Tibial nerve (tissue), 4 donors: ENCODE measurements at regions not wholly inside any gene's neighbourhood (a gene's known extent, or its start where the extent isn't known, plus 50 kb on each side); places are given as distances from the start of the nearest gene placed in this dataset.
"Not testable (repeated sequence)": the region's sequence is repeated elsewhere in the genome, so short reads cannot be mapped to it uniquely, and the experiment has no call there.

Source experiments
- DNase-seq, 2 donors: peaks; one replicate each; pipeline ENCODE4 v3.0.0-alpha.2; 2019; ENCODE audit warnings: low spot score in 2 of 2
- H3K27ac ChIP-seq, 4 donors: fragments of 200-600 bp; sonication (generic) in 3 of 4; one replicate each; pipeline ENCODE4 v1.5.1; 2017 to 2019; ENCODE audit warnings: mild to moderate bottlenecking in 1 of 4
- H3K27me3 ChIP-seq, 2 donors: fragments of 200-600 bp; sonication (generic) in 1 of 2; one replicate each; pipeline versions ENCODE4 v1.5.1 to v1.6.0; 2017 to 2019
- H3K36me3 ChIP-seq, 3 donors: fragments of 200-600 bp; sonication (generic); one replicate each; pipeline ENCODE4 v1.5.1; 2018 to 2019
- H3K4me1 ChIP-seq, 4 donors: fragments of 200-600 bp; sonication (generic) in 3 of 4; one replicate each; pipeline ENCODE4 v1.5.1; 2017 to 2019
- H3K4me3 ChIP-seq, 4 donors: fragments of 200-600 bp; sonication (generic) in 3 of 4; one replicate each; pipeline ENCODE4 v1.5.1; 2017 to 2019; ENCODE audit warnings: mild to moderate bottlenecking in 1 of 4, moderate library complexity in 1 of 4
- H3K9me3 ChIP-seq, 4 donors: fragments of 200-600 bp; sonication (generic) in 3 of 4; one replicate each; pipeline ENCODE4 v1.5.1; 2017 to 2019
- CTCF ChIP-seq, 5 experiments: fragments of 200-600 bp in 3 of 5; fragments of 450-650 bp in 2 of 5; sonication (generic) in 3 of 5; IDR thresholded peaks; one replicate each; pipeline ENCODE4 v1.5.1; 2016 to 2019; ENCODE audit warnings: antibody characterized with exemption in 5 of 5, mild to moderate bottlenecking in 3 of 5, moderate library complexity in 2 of 5
- EP300 ChIP-seq, 2 donors: sonication (generic); formaldehyde crosslinking; IDR thresholded peaks; one replicate each; pipeline ENCODE4 v1.6.1; 2017; ENCODE audit warnings: antibody characterized with exemption in 2 of 2, mild to moderate bottlenecking in 1 of 2
- POLR2A ChIP-seq, 2 donors: fragments of 450-650 bp; IDR thresholded peaks; one replicate each; pipeline ENCODE4 v1.6.1; 2017; ENCODE audit warnings: antibody characterized with exemption in 2 of 2, mild to moderate bottlenecking in 2 of 2, moderate library complexity in 2 of 2
- WGBS, 2 donors: methylation state at CpG; one replicate each; pipeline ENCODE4 v1.1.5; 2018; 5-methylcytosine and 5-hydroxymethylcytosine counted together

- 94% methylated on average over 22 to 24 of the region's 24 CpGs for WGBS, 2 donors
- DNase-seq, result no peak
- Histone ChIP-seq H3K4me1 (no peaks in the 10 kb centered on the region), H3K36me3 (no peaks in the 10 kb centered on the region), H3K4me3 (no peak overlapping the region), H3K27ac (no peak overlapping the region), H3K9me3 (no peaks in the 10 kb centered on the region), H3K27me3 (no peaks in the 10 kb centered on the region)
- TF ChIP-seq EP300 (IDR thresholded peaks at IDR 0.05), result no peak
- TF ChIP-seq CTCF (IDR thresholded peaks at IDR 0.05), result no peak
- TF ChIP-seq POLR2A (IDR thresholded peaks at IDR 0.05), result no peak
Observed at GRCh38 chr20:58575776-58576602, 60.8 kb upstream of the APCDD1L start.

GRCh38 chr20:58574469-58574868 lies 59.3 kb upstream of the APCDD1L start:
- no peaks in the 10 kb centered on the region for H3K27me3 ChIP-seq
- no peak overlapping the region for H3K27ac ChIP-seq
- H3K4me3 ChIP-seq, result no peak overlapping the region
- H3K4me1 ChIP-seq, result peaks cover 0 to 9% (median 0%) of the 10 kb centered on the region in 4 donors
- no peak for DNase-seq
- no peaks in the 10 kb centered on the region for H3K9me3 ChIP-seq
- WGBS, 2 donors, result 31 to 34% methylated on average over 1 of the region's 1 CpG
- TF ChIP-seq CTCF (IDR thresholded peaks at IDR 0.05) (no peak), EP300 (IDR thresholded peaks at IDR 0.05) (no peak), POLR2A (IDR thresholded peaks at IDR 0.05) (no peak)
- no peaks in the 10 kb centered on the region for H3K36me3 ChIP-seq

- H3K4me1 ChIP-seq, result peaks cover 0 to 9% (median 0%) of the 10 kb centered on the region in 4 donors
- H3K4me3 ChIP-seq, result no peak overlapping the region
- H3K27me3 ChIP-seq, result no peaks in the 10 kb centered on the region
- no peaks in the 10 kb centered on the region for H3K9me3 ChIP-seq
- TF ChIP-seq CTCF (IDR thresholded peaks at IDR 0.05), result no peak
- TF ChIP-seq EP300 (IDR thresholded peaks at IDR 0.05), result no peak
- no peak for TF ChIP-seq POLR2A (IDR thresholded peaks at IDR 0.05)
- WGBS, 2 donors, result 89 to 92% methylated on average over 4 of the region's 4 CpGs
- no peaks in the 10 kb centered on the region for H3K36me3 ChIP-seq
- no peak for DNase-seq
- H3K27ac ChIP-seq, result no peak overlapping the region
Observed at GRCh38 chr20:58573986-58574385, 58.8 kb upstream of the APCDD1L start.

- no peak overlapping the region for H3K4me3 ChIP-seq
- no peaks in the 10 kb centered on the region for H3K9me3 ChIP-seq
- peaks cover 0 to 9% (median 0%) of the 10 kb centered on the region in 4 donors for H3K4me1 ChIP-seq
- H3K27me3 ChIP-seq, result no peaks in the 10 kb centered on the region
- DNase-seq, result no peak
- TF ChIP-seq CTCF (IDR thresholded peaks at IDR 0.05), result no peak
- TF ChIP-seq EP300 (IDR thresholded peaks at IDR 0.05), result no peak
- no peak for TF ChIP-seq POLR2A (IDR thresholded peaks at IDR 0.05)
- no peak overlapping the region for H3K27ac ChIP-seq
- WGBS, 2 donors, result 89 to 94% methylated on average over 9 of the region's 9 CpGs
- no peaks in the 10 kb centered on the region for H3K36me3 ChIP-seq
Observed at GRCh38 chr20:58573257-58573656, 58.1 kb upstream of the APCDD1L start.

- not testable (repeated sequence) for DNase-seq, H3K9me3 ChIP-seq, H3K4me1 ChIP-seq, H3K4me3 ChIP-seq, H3K27me3 ChIP-seq, H3K27ac ChIP-seq, H3K36me3 ChIP-seq
- 77 to 79% methylated on average over 4 of the region's 4 CpGs for WGBS, 2 donors
Observed at GRCh38 chr20:58572428-58572763, 57.2 kb upstream of the APCDD1L start.
